Thyroid gland (tissue), 4 donors: ENCODE measurements at regions not wholly inside any gene's neighbourhood (a gene's known extent, or its start where the extent isn't known, plus 50 kb on each side); places are given as distances from the start of the nearest gene placed in this dataset.

Source experiments
- DNase-seq, 2 donors: peaks; one replicate each; pipeline ENCODE4 v3.0.0-alpha.2; 2019
- H3K27ac ChIP-seq, 3 donors: fragments of 200-600 bp; sonication (generic); 1 replicate in 2 of 3; 2 replicates in 1 of 3; pipeline ENCODE4 v1.5.1; 2016 to 2019; ENCODE audit warnings: mild to moderate bottlenecking in 1 of 3, moderate library complexity in 1 of 3
- H3K27me3 ChIP-seq: fragments of 200-600 bp; sonication (generic); one replicate; pipeline ENCODE4 v1.5.1; 2019
- H3K36me3 ChIP-seq, 2 donors: fragments of 200-600 bp; sonication (generic); one replicate each; pipeline ENCODE4 v1.5.1; 2016 to 2019
- H3K4me1 ChIP-seq, 2 donors: fragments of 200-600 bp; sonication (generic); one replicate each; pipeline ENCODE4 v1.5.1; 2017 to 2019
- H3K4me3 ChIP-seq, 3 donors: fragments of 200-600 bp; sonication (generic); replicated peaks in 1 of 3; 1 replicate in 2 of 3; 2 replicates in 1 of 3; pipeline ENCODE4 v1.5.1; 2016; ENCODE audit warnings: mild to moderate bottlenecking in 1 of 3
- H3K9me3 ChIP-seq: fragments of 200-600 bp; sonication (generic); one replicate; pipeline ENCODE4 v1.5.1; 2017
- CTCF ChIP-seq, 6 experiments: fragments of 200-600 bp in 3 of 6; fragments of 450-650 bp in 3 of 6; sonication (generic) in 3 of 6; IDR thresholded peaks; one replicate each; pipeline ENCODE4 v1.5.1; 2016 to 2019; ENCODE audit warnings: antibody characterized with exemption in 6 of 6, mild to moderate bottlenecking in 2 of 6, inconsistent platforms in 1 of 6, moderate library complexity in 1 of 6
- POLR2A ChIP-seq, 2 donors: fragments of 450-650 bp; IDR thresholded peaks; one replicate each; pipeline ENCODE4 v1.6.1; 2017; ENCODE audit warnings: antibody characterized with exemption in 2 of 2, mild to moderate bottlenecking in 2 of 2, moderate library complexity in 1 of 2
- WGBS, 2 donors: methylation state at CpG; one replicate each; pipeline ENCODE4 v1.1.5; 2017; 5-methylcytosine and 5-hydroxymethylcytosine counted together
- intact Hi-C: fragments of 100-400 bp; cut with DNase I; formaldehyde crosslinking; loops from one replicate; pipeline ENCODE4 v1.15.1; 2023

- WGBS, 2 donors: 63 to 74% methylated on average over 5 of the region's 5 CpGs
- no peaks in the 10 kb centered on the region for H3K4me1 ChIP-seq
- no peak for DNase-seq
- no peaks in the 10 kb centered on the region for H3K9me3 ChIP-seq
- no peak for TF ChIP-seq CTCF (IDR thresholded peaks at IDR 0.05)
- TF ChIP-seq POLR2A (IDR thresholded peaks at IDR 0.05): no peak
- no peak overlapping the region for H3K27ac ChIP-seq
- intact Hi-C loops: no loop called here
- no peaks in the 10 kb centered on the region for H3K27me3 ChIP-seq
- no peaks in the 10 kb centered on the region for H3K36me3 ChIP-seq
- no peak overlapping the region for H3K4me3 ChIP-seq
These were observed 599.1 kb downstream of the NPHP4 start for GRCh38 chr1:5393146-5393545.

DNA sequence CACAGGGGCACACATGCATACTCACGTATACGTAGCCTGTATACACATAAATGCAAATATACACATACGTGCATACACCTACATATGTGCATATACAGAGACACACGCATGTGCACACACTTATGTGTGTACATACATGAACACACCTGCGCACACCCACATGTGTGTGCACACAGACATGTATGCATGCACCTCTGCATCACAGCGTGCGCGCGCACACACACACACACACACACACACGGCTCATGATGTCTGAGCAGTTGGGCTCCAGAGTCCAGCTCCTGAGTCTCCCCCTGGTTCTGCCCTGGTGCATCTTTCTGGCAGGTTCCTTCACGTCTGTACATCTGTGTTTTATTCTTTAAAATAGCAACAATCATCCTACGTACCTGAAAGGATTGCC, 600.5 kb downstream of the NPHP4 start:
- no peak overlapping the region for H3K4me3 ChIP-seq
- H3K4me1 ChIP-seq: no peaks in the 10 kb centered on the region
- DNase-seq: no peak
- TF ChIP-seq POLR2A (IDR thresholded peaks at IDR 0.05): no peak
- TF ChIP-seq CTCF (IDR thresholded peaks at IDR 0.05): no peak
- intact Hi-C loops: no loop called here
- no peaks in the 10 kb centered on the region for H3K36me3 ChIP-seq
- WGBS, 2 donors: 89 to 95% methylated on average over 11 to 12 of the region's 12 CpGs
- H3K27ac ChIP-seq: no peak overlapping the region
- H3K27me3 ChIP-seq: no peaks in the 10 kb centered on the region
- H3K9me3 ChIP-seq: no peaks in the 10 kb centered on the region

GRCh38 chr1:5390504-5390903, 601.7 kb downstream of the NPHP4 start:
- intact Hi-C loops: no loop called here
- DNase-seq: no peak
- peaks cover 0 to 5% of the 10 kb centered on the region in 2 donors for H3K4me1 ChIP-seq
- H3K9me3 ChIP-seq: no peaks in the 10 kb centered on the region
- H3K4me3 ChIP-seq: no peak overlapping the region
- H3K27me3 ChIP-seq: no peaks in the 10 kb centered on the region
- TF ChIP-seq CTCF (IDR thresholded peaks at IDR 0.05) (no peak), POLR2A (IDR thresholded peaks at IDR 0.05) (no peak)
- H3K27ac ChIP-seq: no peak overlapping the region
- WGBS, 2 donors: 78 to 88% methylated on average over 7 of the region's 7 CpGs
- no peaks in the 10 kb centered on the region for H3K36me3 ChIP-seq

- Histone ChIP-seq H3K4me1 (peaks cover 0 to 5% of the 10 kb centered on the region in 2 donors), H3K27ac (no peak overlapping the region), H3K27me3 (no peaks in the 10 kb centered on the region), H3K9me3 (no peaks in the 10 kb centered on the region), H3K36me3 (no peaks in the 10 kb centered on the region), H3K4me3 (no peak overlapping the region)
- intact Hi-C loops: no loop called here
- TF ChIP-seq CTCF (IDR thresholded peaks at IDR 0.05) (no peak), POLR2A (IDR thresholded peaks at IDR 0.05) (no peak)
- WGBS, 2 donors: 87 to 90% methylated on average over 14 to 16 of the region's 16 CpGs
- no peak for DNase-seq
These were observed 602.9 kb downstream of the NPHP4 start for GRCh38 chr1:5389101-5389885.

- Histone ChIP-seq H3K9me3 (no peaks in the 10 kb centered on the region), H3K27me3 (no peaks in the 10 kb centered on the region), H3K4me1 (peaks cover 0 to 5% of the 10 kb centered on the region in 2 donors), H3K36me3 (no peaks in the 10 kb centered on the region), H3K4me3 (no peak overlapping the region), H3K27ac (no peak overlapping the region)
- intact Hi-C loops: no loop called here
- TF ChIP-seq POLR2A (IDR thresholded peaks at IDR 0.05) (no peak), CTCF (IDR thresholded peaks at IDR 0.05) (no peak)
- DNase-seq: no peak
- WGBS, 2 donors: 51 to 57% methylated on average over 6 of the region's 6 CpGs
These were observed 603.6 kb downstream of the NPHP4 start for GRCh38 chr1:5388622-5389021.
